Spleen (tissue), 11 donors: ENCODE measurements at regions not wholly inside any gene's neighbourhood (a gene's known extent, or its start where the extent isn't known, plus 50 kb on each side); places are given as distances from the start of the nearest gene placed in this dataset.

Experiments used
- DNase-seq: peaks from one replicate; pipeline ENCODE4 v3.0.0-alpha.2; 2020
- H3K27ac ChIP-seq, 8 donors: fragments of 200-600 bp; sonication (generic) in 7 of 8; 1 replicate in 4 of 8; 2 replicates in 4 of 8; pipeline versions ENCODE4 v1.5.0 to v1.8.0; 2016 to 2021; ENCODE audit warnings: inconsistent platforms in 4 of 8, mild to moderate bottlenecking in 4 of 8, moderate library complexity in 1 of 8
- H3K27me3 ChIP-seq, 7 donors: fragments of 200-600 bp; sonication (generic) in 6 of 7; replicated peaks in 1 of 7; 1 replicate in 4 of 7; 2 replicates in 3 of 7; pipeline versions ENCODE4 v1.5.0 to v1.8.0; 2016 to 2021; ENCODE audit warnings: inconsistent platforms in 3 of 7, mild to moderate bottlenecking in 1 of 7
- H3K36me3 ChIP-seq, 6 donors: fragments of 200-600 bp; sonication (generic) in 5 of 6; 1 replicate in 4 of 6; 2 replicates in 2 of 6; pipeline versions ENCODE4 v1.5.0 to v1.8.0; 2016 to 2021; ENCODE audit warnings: inconsistent platforms in 2 of 6
- H3K4me1 ChIP-seq, 6 donors: fragments of 200-600 bp; sonication (generic) in 5 of 6; 1 replicate in 3 of 6; 2 replicates in 3 of 6; pipeline versions ENCODE4 v1.5.0 to v1.8.0; 2016 to 2021; ENCODE audit warnings: inconsistent platforms in 3 of 6
- H3K4me3 ChIP-seq, 8 donors: fragments of 200-600 bp; sonication (generic) in 7 of 8; 1 replicate in 4 of 8; 2 replicates in 4 of 8; pipeline versions ENCODE4 v1.5.0 to v1.8.0; 2016 to 2021; ENCODE audit warnings: inconsistent platforms in 4 of 8, mild to moderate bottlenecking in 4 of 8, moderate library complexity in 2 of 8
- H3K9me3 ChIP-seq, 8 donors: fragments of 200-600 bp; sonication (generic) in 7 of 8; 1 replicate in 4 of 8; 2 replicates in 4 of 8; pipeline versions ENCODE4 v1.5.0 to v1.8.0; 2016 to 2021; ENCODE audit warnings: inconsistent platforms in 4 of 8
- CTCF ChIP-seq, 11 experiments: fragments of 200-600 bp in 7 of 11; fragments of 450-650 bp in 4 of 11; sonication (generic) in 4 of 11; IDR thresholded peaks in 8 of 11; conservative IDR thresholded peaks in 3 of 11; 1 replicate in 7 of 11; 2 replicates in 4 of 11; pipeline versions ENCODE4 v1.4.0 to v1.8.0; 2016 to 2021; ENCODE audit warnings: antibody characterized with exemption in 11 of 11, inconsistent platforms in 4 of 11, mild to moderate bottlenecking in 1 of 11
- POLR2A ChIP-seq, 3 donors: fragments of 450-650 bp; IDR thresholded peaks; one replicate each; pipeline ENCODE4 v1.5.1; 2017; ENCODE audit warnings: antibody characterized with exemption in 3 of 3, mild to moderate bottlenecking in 1 of 3
- POLR2AphosphoS5 ChIP-seq, 3 donors: sonication (generic); formaldehyde crosslinking; IDR thresholded peaks; one replicate each; pipeline ENCODE4 v1.5.1; 2017; ENCODE audit warnings: antibody characterized with exemption in 3 of 3
- WGBS, 5 donors: extraction: QIAGEN DNeasy Blood & Tissue Kit in 3 of 5; methylation state at CpG; one replicate each; pipeline versions ENCODE4 v1.1.5 to v1.1.7; 2013 to 2018; 5-methylcytosine and 5-hydroxymethylcytosine counted together
- intact Hi-C: fragments of 100-400 bp; cut with DNase I; formaldehyde crosslinking; loops from one replicate; pipeline ENCODE4 v1.15.0; 2023; ENCODE audit warnings: low total_unique reads
- donor health status: healthy with polysubstance abuse.
- donor health status: DM: no; HTN: no; CAD: no; lungs with moderate emphysema.
- donor health status: DM: no; HTN: no; CAD: no.
- donor health status: Bipolar disorder and iron deficiency.
- donor health status: healthy.
- donor health status: DM: no; HTN: no; CAD: no.
- donor health status: DM: yes; HTN: yes; CAD: no.

- TF ChIP-seq POLR2A (IDR thresholded peaks at IDR 0.05) (no peak), CTCF (IDR thresholded peaks at IDR 0.05 in 8 of 11, conservative IDR thresholded peaks at IDR 0.05 in 3 of 11) (no peak)
- intact Hi-C loops: no loop called here
- Histone ChIP-seq H3K27ac (no peak overlapping the region), H3K36me3 (no peaks in the 10 kb centered on the region), H3K4me1 (no peaks in the 10 kb centered on the region), H3K27me3 (no peaks in the 10 kb centered on the region), H3K4me3 (no peak overlapping the region), H3K9me3 (no peaks in the 10 kb centered on the region)
- WGBS, 5 donors: 63 to 86% (median 75%) methylated on average over 2 of the region's 2 CpGs
- DNase-seq: no peak
Observed at GRCh38 chr4:20302336-20302735, 50.6 kb downstream of the SLIT2 start.

- no peaks in the 10 kb centered on the region for H3K27me3 ChIP-seq
- TF ChIP-seq CTCF (IDR thresholded peaks at IDR 0.05 in 8 of 11, conservative IDR thresholded peaks at IDR 0.05 in 3 of 11) (no peak), POLR2AphosphoS5 (IDR thresholded peaks at IDR 0.05) (no peak), POLR2A (IDR thresholded peaks at IDR 0.05) (no peak)
- 26 to 63% (median 50%) methylated on average over 2 of the region's 2 CpGs for WGBS, 5 donors
- intact Hi-C loops: no loop called here
- no peak overlapping the region for H3K4me3 ChIP-seq
- no peaks in the 10 kb centered on the region for H3K9me3 ChIP-seq
- no peak for DNase-seq
- no peaks in the 10 kb centered on the region for H3K4me1 ChIP-seq
- H3K36me3 ChIP-seq: no peaks in the 10 kb centered on the region
- no peak overlapping the region for H3K27ac ChIP-seq
Observed at GRCh38 chr4:20305976-20306375, 54.3 kb downstream of the SLIT2 start.

GRCh38 chr4:20311856-20312255 is 60.2 kb downstream of the SLIT2 start:
- H3K4me1 ChIP-seq: peaks cover 0 to 3% (median 0%) of the 10 kb centered on the region in 6 donors
- TF ChIP-seq POLR2AphosphoS5 (IDR thresholded peaks at IDR 0.05) (no peak), CTCF (IDR thresholded peaks at IDR 0.05 in 8 of 11, conservative IDR thresholded peaks at IDR 0.05 in 3 of 11) (no peak), POLR2A (IDR thresholded peaks at IDR 0.05) (no peak)
- intact Hi-C loops: no loop called here
- 84 to 95% (median 90%) methylated on average over 2 of the region's 2 CpGs for WGBS, 5 donors
- H3K9me3 ChIP-seq: no peaks in the 10 kb centered on the region
- H3K4me3 ChIP-seq: no peak overlapping the region
- H3K36me3 ChIP-seq: no peaks in the 10 kb centered on the region
- H3K27ac ChIP-seq: no peak overlapping the region
- no peaks in the 10 kb centered on the region for H3K27me3 ChIP-seq
- DNase-seq: no peak

- 43 to 63% (median 55%) methylated on average over 12 of the region's 12 CpGs for WGBS, 5 donors
- peaks cover 0 to 3% (median 0%) of the 10 kb centered on the region in 6 donors for H3K4me1 ChIP-seq
- H3K36me3 ChIP-seq: no peaks in the 10 kb centered on the region
- intact Hi-C loops: no loop called here
- DNase-seq: no peak
- no peak overlapping the region for H3K27ac ChIP-seq
- no peaks in the 10 kb centered on the region for H3K27me3 ChIP-seq
- TF ChIP-seq POLR2A (IDR thresholded peaks at IDR 0.05) (no peak), CTCF (IDR thresholded peaks at IDR 0.05 in 8 of 11, conservative IDR thresholded peaks at IDR 0.05 in 3 of 11) (no peak), POLR2AphosphoS5 (IDR thresholded peaks at IDR 0.05) (no peak)
- H3K9me3 ChIP-seq: no peaks in the 10 kb centered on the region
- H3K4me3 ChIP-seq: no peak overlapping the region
Observed at GRCh38 chr4:20313237-20314030, 61.7 kb downstream of the SLIT2 start.
